ENCODE measurements at regions not wholly inside any gene's neighbourhood (a gene's known extent, or its start where the extent isn't known, plus 50 kb on each side); places are given as distances from the start of the nearest gene placed in this dataset.
"Not testable (repeated sequence)": the region's sequence is repeated elsewhere in the genome, so short reads cannot be mapped to it uniquely, and the experiment has no call there.

- TF ChIP-seq CTCF (IDR thresholded peaks at IDR 0.05; ENCODE audit: low read length, missing control alignments) = no peak
- H3K4me3 ChIP-seq (replicated peaks; ENCODE audit: low read depth, low read length) = no peak overlapping the region
- DNase-seq (ENCODE audit: low read depth) = no peak
Measured at GRCh38 chr5:98530224-98530623, 243.2 kb upstream of the RGMB start.

- no peak for DNase-seq (ENCODE audit: low read depth)
- no peak overlapping the region for H3K4me3 ChIP-seq (replicated peaks; ENCODE audit: low read depth, low read length)
- no peak for TF ChIP-seq CTCF (IDR thresholded peaks at IDR 0.05; ENCODE audit: low read length, missing control alignments)
Measured at GRCh38 chr5:98535901-98536300, 237.6 kb upstream of the RGMB start.

GRCh38 chr5:98540056-98540455 lies 233.4 kb upstream of the RGMB start:
- no peak overlapping the region for H3K4me3 ChIP-seq (replicated peaks; ENCODE audit: low read depth, low read length)
- DNase-seq (ENCODE audit: low read depth) = no peak
- no peak for TF ChIP-seq CTCF (IDR thresholded peaks at IDR 0.05; ENCODE audit: low read length, missing control alignments)

- no peak for TF ChIP-seq CTCF (IDR thresholded peaks at IDR 0.05; ENCODE audit: low read length, missing control alignments)
- DNase-seq (ENCODE audit: low read depth) = no peak
- no peak overlapping the region for H3K4me3 ChIP-seq (replicated peaks; ENCODE audit: low read depth, low read length)
Measured at GRCh38 chr5:98541641-98542040, 231.8 kb upstream of the RGMB start.

GRCh38 chr5:98543490-98543889 lies 230.0 kb upstream of the RGMB start:
- no peak for TF ChIP-seq CTCF (IDR thresholded peaks at IDR 0.05; ENCODE audit: low read length, missing control alignments)
- no peak for DNase-seq (ENCODE audit: low read depth)
- no peak overlapping the region for H3K4me3 ChIP-seq (replicated peaks; ENCODE audit: low read depth, low read length)

- not testable (repeated sequence) for H3K4me3 ChIP-seq (replicated peaks; ENCODE audit: low read depth, low read length); DNase-seq (ENCODE audit: low read depth)
Measured at GRCh38 chr5:98546924-98547323, 226.5 kb upstream of the RGMB start.

- H3K4me3 ChIP-seq (replicated peaks; ENCODE audit: low read depth, low read length) = no peak overlapping the region
- DNase-seq (ENCODE audit: low read depth) = no peak
- TF ChIP-seq CTCF (IDR thresholded peaks at IDR 0.05; ENCODE audit: low read length, missing control alignments) = no peak
Measured at GRCh38 chr5:98556712-98557111, 216.8 kb upstream of the RGMB start.

- DNase-seq (ENCODE audit: low read depth) = no peak
- TF ChIP-seq CTCF (IDR thresholded peaks at IDR 0.05; ENCODE audit: low read length, missing control alignments) = no peak
- no peak overlapping the region for H3K4me3 ChIP-seq (replicated peaks; ENCODE audit: low read depth, low read length)
Measured at GRCh38 chr5:98557916-98558315, 215.5 kb upstream of the RGMB start.

All from fibroblast of pulmonary artery (primary cell).